ENCODE measurements at regions not wholly inside any gene's neighbourhood (a gene's known extent, or its start where the extent isn't known, plus 50 kb on each side); places are given as distances from the start of the nearest gene placed in this dataset.

GRCh38 chr5:114038756-114039155 is 323.1 kb upstream of the KCNN2 start:
- Mint-ChIP-seq H3K4me1 (no peaks in the 10 kb centered on the region), H3K9me3 (peaks cover 9 to 11% of the 10 kb centered on the region in 2 donors), H3K27ac (no peak overlapping the region), H3K27me3 (ENCODE audit: low read depth in 2 of 2) (no peaks in the 10 kb centered on the region), H3K36me3 (no peaks in the 10 kb centered on the region), H3K4me3 (no peak overlapping the region)
- 73% methylated on average over 2 of the region's 2 CpGs for WGBS (ENCODE audit: insufficient coverage)
- Histone ChIP-seq H3K36me3 (ENCODE audit: control insufficient read depth, insufficient read depth, low read length) (no peaks in the 10 kb centered on the region), H3K4me3 (ENCODE audit: low read length) (no peak overlapping the region), H3K4me1 (ENCODE audit: control insufficient read depth, insufficient read depth, low read length) (no peaks in the 10 kb centered on the region), H3K9me3 (ENCODE audit: control insufficient read depth, insufficient read depth, low read length) (no peaks in the 10 kb centered on the region), H3K27ac (ENCODE audit: low read length) (no peak overlapping the region), H3K27me3 (ENCODE audit: control insufficient read depth, insufficient read depth, low read length) (no peaks in the 10 kb centered on the region)
- ATAC-seq: no peak
- no peak for DNase-seq
- intact Hi-C loops (cut with micrococcal nuclease): no loop called here
- no peak for TF ChIP-seq CTCF (IDR thresholded peaks at IDR 0.05)

- intact Hi-C loops (cut with micrococcal nuclease): no loop called here
- Mint-ChIP-seq H3K9me3 (peaks cover 5 to 9% of the 10 kb centered on the region in 2 donors), H3K36me3 (no peaks in the 10 kb centered on the region), H3K27me3 (ENCODE audit: low read depth in 2 of 2) (peaks cover 13 to 18% of the 10 kb centered on the region in 2 donors), H3K4me1 (no peaks in the 10 kb centered on the region), H3K4me3 (no peak overlapping the region), H3K27ac (no peak overlapping the region)
- no peak for TF ChIP-seq CTCF (IDR thresholded peaks at IDR 0.05)
- no peak overlapping the region for H3K4me3 ChIP-seq (ENCODE audit: low read length)
- no peak overlapping the region for H3K27ac ChIP-seq (ENCODE audit: low read length)
- no peak for DNase-seq
- H3K36me3 ChIP-seq (ENCODE audit: control insufficient read depth, insufficient read depth, low read length): no peaks in the 10 kb centered on the region
- ATAC-seq: no peak
- 100% methylated on average over 1 of the region's 2 CpGs for WGBS (ENCODE audit: insufficient coverage)
- peaks cover 5% of the 10 kb centered on the region for H3K27me3 ChIP-seq (ENCODE audit: control insufficient read depth, insufficient read depth, low read length)
- no peaks in the 10 kb centered on the region for H3K4me1 ChIP-seq (ENCODE audit: control insufficient read depth, insufficient read depth, low read length)
- peaks cover 2% of the 10 kb centered on the region for H3K9me3 ChIP-seq (ENCODE audit: control insufficient read depth, insufficient read depth, low read length)
These were observed 311.8 kb upstream of the KCNN2 start for GRCh38 chr5:114050087-114050486.

GRCh38 chr5:114053372-114053771 is 308.5 kb upstream of the KCNN2 start:
- Histone ChIP-seq H3K4me1 (ENCODE audit: control insufficient read depth, insufficient read depth, low read length) (no peaks in the 10 kb centered on the region), H3K4me3 (ENCODE audit: low read length) (no peak overlapping the region), H3K27ac (ENCODE audit: low read length) (no peak overlapping the region), H3K36me3 (ENCODE audit: control insufficient read depth, insufficient read depth, low read length) (no peaks in the 10 kb centered on the region), H3K9me3 (ENCODE audit: control insufficient read depth, insufficient read depth, low read length) (peaks cover 2% of the 10 kb centered on the region), H3K27me3 (ENCODE audit: control insufficient read depth, insufficient read depth, low read length) (peaks cover 5% of the 10 kb centered on the region)
- Mint-ChIP-seq H3K27me3 (ENCODE audit: low read depth in 2 of 2) (peaks cover 22 to 27% of the 10 kb centered on the region in 2 donors), H3K4me1 (no peaks in the 10 kb centered on the region), H3K4me3 (no peak overlapping the region), H3K36me3 (no peaks in the 10 kb centered on the region), H3K9me3 (peaks cover 6 to 8% of the 10 kb centered on the region in 2 donors), H3K27ac (no peak overlapping the region)
- no peak for DNase-seq
- 90% methylated on average over 4 of the region's 4 CpGs for WGBS (ENCODE audit: insufficient coverage)
- intact Hi-C loops (cut with micrococcal nuclease): no loop called here
- no peak for ATAC-seq
- no peak for TF ChIP-seq CTCF (IDR thresholded peaks at IDR 0.05)

- H3K27ac ChIP-seq (ENCODE audit: low read length): no peak overlapping the region
- Mint-ChIP-seq H3K4me1 (no peaks in the 10 kb centered on the region), H3K9me3 (peaks cover 6 to 7% of the 10 kb centered on the region in 2 donors)
These were observed 307.3 kb upstream of the KCNN2 start for GRCh38 chr5:114054594-114054993.

More at GRCh38 chr5:114054594-114054993, 307.3 kb upstream of the KCNN2 start:
- H3K4me3 ChIP-seq (ENCODE audit: low read length): no peak overlapping the region
- no peaks in the 10 kb centered on the region for H3K4me1 ChIP-seq (ENCODE audit: control insufficient read depth, insufficient read depth, low read length)
- Mint-ChIP-seq H3K36me3 (no peaks in the 10 kb centered on the region), H3K27ac (no peak overlapping the region), H3K27me3 (ENCODE audit: low read depth in 2 of 2) (peaks cover 24 to 27% of the 10 kb centered on the region in 2 donors), H3K4me3 (no peak overlapping the region)
- intact Hi-C loops (cut with micrococcal nuclease): no loop called here
- 59% methylated on average over 3 of the region's 3 CpGs for WGBS (ENCODE audit: insufficient coverage)
- H3K36me3 ChIP-seq (ENCODE audit: control insufficient read depth, insufficient read depth, low read length): no peaks in the 10 kb centered on the region
- peaks cover 5% of the 10 kb centered on the region for H3K27me3 ChIP-seq (ENCODE audit: control insufficient read depth, insufficient read depth, low read length)
- ATAC-seq: no peak
- DNase-seq: no peak
- H3K9me3 ChIP-seq (ENCODE audit: control insufficient read depth, insufficient read depth, low read length): peaks cover 2% of the 10 kb centered on the region
- TF ChIP-seq CTCF (IDR thresholded peaks at IDR 0.05): no peak

All from natural killer cell (primary cell).